ENCODE measurements at regions not wholly inside any gene's neighbourhood (a gene's known extent, or its start where the extent isn't known, plus 50 kb on each side); places are given as distances from the start of the nearest gene placed in this dataset.

- Histone ChIP-seq H3K27me3 (no peaks in the 10 kb centered on the region), H3K9me3 (no peaks in the 10 kb centered on the region), H3K27ac (no peak overlapping the region), H3K4me3 (no peak overlapping the region), H3K36me3 (no peaks in the 10 kb centered on the region), H3K4me1 (no peaks in the 10 kb centered on the region)
- TF ChIP-seq, protein P1, sequence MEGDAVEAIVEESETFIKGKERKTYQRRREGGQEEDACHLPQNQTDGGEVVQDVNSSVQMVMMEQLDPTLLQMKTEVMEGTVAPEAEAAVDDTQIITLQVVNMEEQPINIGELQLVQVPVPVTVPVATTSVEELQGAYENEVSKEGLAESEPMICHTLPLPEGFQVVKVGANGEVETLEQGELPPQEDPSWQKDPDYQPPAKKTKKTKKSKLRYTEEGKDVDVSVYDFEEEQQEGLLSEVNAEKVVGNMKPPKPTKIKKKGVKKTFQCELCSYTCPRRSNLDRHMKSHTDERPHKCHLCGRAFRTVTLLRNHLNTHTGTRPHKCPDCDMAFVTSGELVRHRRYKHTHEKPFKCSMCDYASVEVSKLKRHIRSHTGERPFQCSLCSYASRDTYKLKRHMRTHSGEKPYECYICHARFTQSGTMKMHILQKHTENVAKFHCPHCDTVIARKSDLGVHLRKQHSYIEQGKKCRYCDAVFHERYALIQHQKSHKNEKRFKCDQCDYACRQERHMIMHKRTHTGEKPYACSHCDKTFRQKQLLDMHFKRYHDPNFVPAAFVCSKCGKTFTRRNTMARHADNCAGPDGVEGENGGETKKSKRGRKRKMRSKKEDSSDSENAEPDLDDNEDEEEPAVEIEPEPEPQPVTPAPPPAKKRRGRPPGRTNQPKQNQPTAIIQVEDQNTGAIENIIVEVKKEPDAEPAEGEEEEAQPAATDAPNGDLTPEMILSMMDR (IDR thresholded peaks at IDR 0.05) = no peak
- no peak for DNase-seq (ENCODE audit: low spot score)
These were observed 146.8 kb downstream of the EMP1 start for GRCh38 chr12:13343375-13343774.

GRCh38 chr12:13342971-13343370 lies 146.4 kb downstream of the EMP1 start:
- Histone ChIP-seq H3K4me1 (no peaks in the 10 kb centered on the region), H3K27me3 (no peaks in the 10 kb centered on the region), H3K27ac (no peak overlapping the region), H3K9me3 (no peaks in the 10 kb centered on the region), H3K36me3 (no peaks in the 10 kb centered on the region), H3K4me3 (no peak overlapping the region)
- no peak for DNase-seq (ENCODE audit: low spot score)
- TF ChIP-seq, protein P1 (IDR thresholded peaks at IDR 0.05) = no peak

GRCh38 chr12:13340149-13340548 lies 143.6 kb downstream of the EMP1 start:
- no peaks in the 10 kb centered on the region for H3K9me3 ChIP-seq
- H3K4me1 ChIP-seq = no peaks in the 10 kb centered on the region
- no peak overlapping the region for H3K4me3 ChIP-seq
- no peak for DNase-seq (ENCODE audit: low spot score)
- H3K27me3 ChIP-seq = no peaks in the 10 kb centered on the region
- no peak overlapping the region for H3K27ac ChIP-seq
- TF ChIP-seq, protein P1 (IDR thresholded peaks at IDR 0.05) = no peak
- H3K36me3 ChIP-seq = no peaks in the 10 kb centered on the region

DNA sequence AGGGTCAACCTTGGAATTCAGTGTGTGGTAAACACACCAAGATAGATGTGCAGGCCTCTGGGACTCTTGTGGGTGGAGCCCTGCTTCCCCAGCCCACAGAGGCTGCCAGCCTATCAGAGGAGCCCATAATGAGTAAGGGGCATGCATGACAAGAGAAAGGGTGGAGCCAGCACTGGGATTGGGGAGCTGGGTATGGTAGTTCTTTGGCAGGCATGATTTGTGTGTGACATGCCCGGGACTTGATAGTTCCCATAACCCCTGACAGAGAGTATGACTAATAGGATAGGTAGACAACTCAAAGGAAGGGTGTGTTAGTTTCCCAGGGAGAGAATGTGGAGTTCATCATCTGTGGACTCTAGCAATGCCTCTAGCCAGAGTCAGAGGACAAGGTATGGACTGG lies 143.0 kb downstream of the EMP1 start:
- TF ChIP-seq, protein P1 (IDR thresholded peaks at IDR 0.05) = no peak
- no peaks in the 10 kb centered on the region for H3K27me3 ChIP-seq
- H3K36me3 ChIP-seq = no peaks in the 10 kb centered on the region
- H3K4me3 ChIP-seq = no peak overlapping the region
- DNase-seq (ENCODE audit: low spot score) = no peak
- no peak overlapping the region for H3K27ac ChIP-seq
- no peaks in the 10 kb centered on the region for H3K4me1 ChIP-seq
- H3K9me3 ChIP-seq = no peaks in the 10 kb centered on the region

- no peak overlapping the region for H3K27ac ChIP-seq
- no peak overlapping the region for H3K4me3 ChIP-seq
- DNase-seq (ENCODE audit: low spot score) = no peak
- no peaks in the 10 kb centered on the region for H3K36me3 ChIP-seq
- TF ChIP-seq, protein P1 (IDR thresholded peaks at IDR 0.05) = no peak
- H3K4me1 ChIP-seq = no peaks in the 10 kb centered on the region
- no peaks in the 10 kb centered on the region for H3K9me3 ChIP-seq
- no peaks in the 10 kb centered on the region for H3K27me3 ChIP-seq
These were observed 142.6 kb downstream of the EMP1 start for GRCh38 chr12:13339091-13339490.

DNA sequence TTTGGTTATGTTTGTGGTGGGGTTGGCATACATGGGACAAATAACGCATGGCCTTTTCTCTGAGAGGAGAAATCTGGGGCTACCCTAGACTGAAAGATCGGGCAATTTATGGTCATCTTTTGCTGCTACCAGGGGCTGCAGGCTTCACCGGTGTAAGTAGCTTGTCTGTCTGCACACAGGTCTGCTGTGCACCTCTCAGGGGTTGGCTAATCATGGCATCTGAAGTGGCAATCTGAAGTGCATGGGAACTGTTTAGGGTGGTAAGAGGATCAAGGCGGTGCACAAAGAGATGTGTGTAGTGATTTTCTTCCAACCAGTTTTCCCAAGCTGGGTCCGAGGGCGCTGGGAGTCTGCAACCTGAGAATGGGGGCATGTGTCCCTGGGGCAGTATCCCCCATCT lies 141.3 kb downstream of the EMP1 start:
- no peak overlapping the region for H3K4me3 ChIP-seq
- DNase-seq (ENCODE audit: low spot score) = no peak
- H3K27ac ChIP-seq = no peak overlapping the region
- no peaks in the 10 kb centered on the region for H3K27me3 ChIP-seq
- TF ChIP-seq, protein P1 (IDR thresholded peaks at IDR 0.05) = no peak
- no peaks in the 10 kb centered on the region for H3K36me3 ChIP-seq
- H3K4me1 ChIP-seq = no peaks in the 10 kb centered on the region
- H3K9me3 ChIP-seq = no peaks in the 10 kb centered on the region

Data from right atrium auricular region (tissue), 2 donors.